Stimulated activated CD8-positive, alpha-beta memory T cell treated with anti-CD3 and anti-CD28 coated beads, Interleukin-12 subunit alpha, Interleukin-12 subunit beta, amount 100 ng/mL, for 24 hours (primary cell): ENCODE measurements at regions not wholly inside any gene's neighbourhood (a gene's known extent, or its start where the extent isn't known, plus 50 kb on each side); places are given as distances from the start of the nearest gene placed in this dataset.
"Not testable (repeated sequence)": the region's sequence is repeated elsewhere in the genome, so short reads cannot be mapped to it uniquely, and the experiment has no call there.

Source experiments
- DNase-seq: peaks from one replicate; pipeline ENCODE4 v3.0.0-alpha.2; 2020; ENCODE audit errors: extremely low read depth

DNA sequence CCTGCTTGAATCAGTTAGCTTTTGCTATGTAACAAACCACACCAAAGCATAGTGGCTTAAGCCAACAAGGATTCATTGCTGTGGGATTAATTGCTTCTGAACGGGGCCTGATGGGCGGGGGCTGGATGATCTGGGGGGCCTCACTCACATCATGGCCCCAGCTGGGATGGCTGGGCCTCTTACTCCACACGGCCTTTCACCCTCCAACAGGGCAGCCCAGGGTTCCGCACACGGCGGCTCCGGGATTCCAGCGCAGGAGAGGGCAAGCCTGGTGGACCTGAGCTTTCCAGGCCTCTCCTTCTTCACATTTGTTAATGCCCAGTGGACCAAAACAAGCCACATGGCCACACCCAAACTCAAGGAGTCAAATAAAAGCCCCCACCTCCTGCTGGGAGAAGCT lies 86.3 kb upstream of the PHLPP1 start:
- DNase-seq: no peak

DNA sequence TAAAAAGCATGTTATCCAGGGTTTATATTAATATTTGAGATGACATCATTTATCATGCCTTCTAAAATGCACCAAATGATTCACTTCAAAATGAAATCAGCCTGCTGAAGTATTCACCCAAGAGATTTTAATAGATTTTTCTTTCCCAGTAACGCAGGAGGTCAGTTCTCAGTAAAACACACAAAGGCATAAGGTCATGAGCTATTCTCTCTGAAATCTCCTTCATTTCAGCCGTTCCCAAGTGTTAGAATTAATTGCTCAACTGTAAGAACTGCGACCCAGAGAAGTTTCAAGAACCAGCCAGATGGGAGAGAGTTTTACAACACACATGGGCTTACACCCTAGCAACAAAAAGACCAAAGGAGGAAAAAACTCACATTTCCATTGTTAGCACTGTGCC lies 84.2 kb upstream of the PHLPP1 start:
- no peak for DNase-seq

DNA sequence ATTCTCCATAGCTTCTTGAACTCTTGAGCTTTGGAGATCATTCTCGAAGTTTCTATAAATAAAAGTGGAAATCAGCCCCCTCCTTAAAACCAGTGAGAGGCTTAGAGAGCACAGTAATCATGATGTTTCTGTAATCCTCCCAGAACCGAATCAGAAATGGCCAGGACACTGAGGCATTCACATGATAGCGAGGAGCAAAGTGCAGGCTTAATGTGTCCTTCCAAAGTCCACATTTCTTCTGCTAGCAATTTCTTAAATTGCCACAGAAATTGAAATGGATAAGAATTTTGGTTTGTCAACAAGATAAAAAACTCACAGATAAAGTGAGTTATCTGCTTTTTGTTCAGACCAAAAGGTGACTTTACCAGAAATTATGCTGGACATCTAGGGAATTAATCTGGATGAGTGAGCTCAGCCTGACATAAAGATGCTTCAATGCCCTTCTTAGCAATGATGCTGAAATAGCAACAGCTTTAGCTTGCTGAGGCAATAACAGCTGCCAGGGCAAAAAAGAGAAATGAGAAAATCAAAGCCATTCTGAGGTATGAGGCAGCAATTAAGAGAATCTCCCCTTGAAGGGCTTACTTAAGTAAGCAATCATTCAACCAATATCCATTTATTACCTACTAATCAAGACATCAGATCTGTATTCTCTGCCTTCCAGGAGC lies 82.4 kb upstream of the PHLPP1 start:
- no peak for DNase-seq

DNA sequence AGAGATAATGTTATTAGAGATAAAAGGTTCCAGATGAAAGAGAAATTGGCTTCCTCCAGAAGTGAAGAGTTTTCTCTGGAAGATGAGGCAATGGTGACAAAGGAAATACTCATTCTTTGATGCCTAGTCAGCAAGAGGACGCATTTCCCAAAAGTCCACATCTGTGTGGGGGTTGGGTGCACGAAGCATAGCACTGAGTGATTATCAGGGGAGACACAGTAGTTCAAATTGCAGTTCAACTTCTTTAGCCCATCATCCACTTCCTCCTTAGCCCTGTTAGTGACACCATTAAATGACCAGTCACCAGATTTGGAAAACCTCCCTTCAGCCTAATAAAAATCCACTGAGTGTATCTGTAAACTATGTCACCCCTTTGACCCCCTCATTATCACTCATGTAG lies 80.9 kb upstream of the PHLPP1 start:
- DNase-seq: no peak

DNA sequence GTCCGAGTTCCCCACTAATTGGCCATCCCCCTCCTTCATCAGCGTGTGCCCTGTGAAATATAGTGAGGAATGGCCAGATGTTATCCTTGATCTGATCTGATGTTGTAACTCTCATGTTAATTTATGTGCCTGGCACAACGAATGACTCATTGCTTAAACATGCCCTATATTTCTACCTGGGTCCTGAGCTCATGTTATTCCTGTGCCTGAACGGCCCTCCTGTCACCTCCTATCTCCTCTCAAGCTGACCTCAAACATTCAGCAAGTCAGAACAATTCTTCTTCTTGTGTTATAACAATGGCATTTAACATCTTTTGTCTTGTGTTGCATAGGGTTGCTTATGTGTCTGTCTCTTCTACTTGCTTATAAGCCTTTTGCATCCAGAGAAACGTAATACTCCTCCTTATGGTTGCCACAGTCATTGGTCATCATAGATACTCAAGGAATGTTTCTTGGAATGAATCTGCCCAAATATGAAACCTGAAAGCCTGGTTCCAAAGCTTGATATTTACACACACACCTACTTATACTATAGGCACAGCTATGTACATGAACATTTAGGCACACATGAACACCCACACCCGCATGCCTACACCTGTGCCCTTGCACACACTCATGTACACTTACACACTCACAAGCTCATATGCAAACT lies 80.2 kb upstream of the PHLPP1 start:
- DNase-seq: no peak

DNA sequence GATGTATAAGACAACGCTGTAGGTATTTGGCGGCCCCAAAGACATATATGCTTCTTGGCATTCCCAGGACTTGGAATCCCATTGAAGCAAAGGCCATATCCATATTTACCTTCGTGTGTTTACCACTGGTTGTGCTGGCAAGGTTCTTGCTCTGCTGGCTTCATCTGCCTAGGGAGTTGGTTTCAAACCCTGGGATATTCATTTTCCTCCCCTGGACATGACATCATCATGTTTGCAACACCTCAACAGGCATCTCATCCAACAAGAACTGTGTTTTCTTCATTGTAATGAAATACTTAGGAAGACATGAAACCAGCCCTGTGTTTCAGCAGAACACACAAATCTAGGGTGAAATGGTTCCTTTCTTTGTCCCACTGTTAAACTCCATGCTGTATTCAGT lies 77.9 kb upstream of the PHLPP1 start:
- no peak for DNase-seq

DNA sequence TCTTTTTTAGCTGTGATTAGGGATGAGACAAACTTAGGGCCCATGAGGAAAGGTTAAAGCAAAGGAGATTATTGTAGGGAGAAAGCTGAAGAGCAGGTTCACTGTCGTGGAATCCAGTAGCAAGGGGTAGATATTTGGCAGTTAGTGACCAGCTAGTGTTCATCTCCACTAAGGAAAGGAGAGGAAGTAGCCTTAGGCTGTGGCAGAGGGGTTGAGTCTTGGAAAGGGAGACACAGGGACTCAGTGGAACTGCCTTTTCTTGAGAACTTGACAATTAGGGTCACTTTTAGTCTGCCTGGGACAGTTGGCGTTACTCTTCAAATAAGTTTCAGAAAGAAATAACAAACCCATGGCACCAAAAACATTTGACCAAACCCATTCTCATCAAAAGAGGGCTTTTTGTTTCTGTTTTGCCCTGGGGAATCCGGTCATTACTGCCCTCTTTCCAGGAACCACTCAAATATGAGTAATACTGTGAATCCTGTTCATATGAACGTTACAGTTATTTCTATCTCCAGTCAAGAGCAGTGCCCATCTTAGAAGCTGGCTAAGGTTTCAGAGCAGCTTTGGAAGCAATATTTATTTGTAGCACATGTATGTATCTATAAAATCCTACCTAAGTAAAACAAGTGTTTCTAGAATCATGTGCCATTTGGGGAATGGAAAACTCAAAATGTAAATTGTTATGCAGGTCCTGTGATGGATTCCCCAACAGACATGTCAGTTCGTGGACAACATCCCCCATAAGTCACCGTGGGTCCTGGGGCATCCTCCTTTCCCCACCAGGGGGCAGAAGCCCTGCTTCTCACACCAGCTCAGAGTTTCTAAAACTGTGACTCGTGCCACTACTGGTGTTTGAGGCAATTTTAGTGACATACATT lies 77.3 kb upstream of the PHLPP1 start:
- DNase-seq: peak; percentile 8

DNA sequence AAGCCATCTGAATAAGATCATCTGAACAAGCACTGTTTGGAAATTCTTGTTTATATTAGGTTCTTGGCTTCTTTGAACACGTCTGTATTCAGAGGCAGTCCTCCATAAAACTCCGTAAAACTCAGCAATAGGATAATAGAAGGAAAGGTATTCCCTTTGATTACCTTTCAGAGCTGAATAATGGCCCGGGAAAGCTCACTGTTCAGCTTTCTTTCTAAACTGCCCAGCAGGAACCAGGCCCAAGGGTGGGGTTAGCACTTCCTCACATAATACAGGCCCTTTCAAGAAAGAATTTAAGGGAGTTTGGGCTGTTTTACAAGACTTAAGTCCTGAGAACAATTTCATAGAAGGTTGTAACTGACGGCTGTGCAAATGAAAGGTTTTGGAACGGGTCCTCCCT lies 72.2 kb upstream of the PHLPP1 start:
- DNase-seq: no peak

DNA sequence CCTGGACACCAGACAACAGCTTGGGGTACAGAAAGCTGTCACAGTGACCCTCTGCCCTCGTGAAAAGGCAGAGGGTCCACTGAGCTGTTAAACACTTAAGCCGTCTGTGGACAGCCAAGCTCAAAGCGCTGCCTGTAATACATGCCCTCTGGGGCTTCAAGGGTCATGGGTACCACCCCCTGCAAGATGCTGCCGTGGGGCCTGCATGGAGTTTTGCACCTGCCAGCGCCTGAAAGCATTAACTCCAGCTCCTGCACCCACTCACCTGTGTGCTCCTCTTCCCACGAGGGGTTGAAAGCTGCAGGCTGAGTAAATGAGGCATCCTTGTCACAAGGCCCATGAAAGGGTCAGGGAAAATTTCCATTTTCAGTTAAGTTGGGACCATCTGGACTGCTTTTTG lies 70.6 kb upstream of the PHLPP1 start:
- DNase-seq: no peak

DNA sequence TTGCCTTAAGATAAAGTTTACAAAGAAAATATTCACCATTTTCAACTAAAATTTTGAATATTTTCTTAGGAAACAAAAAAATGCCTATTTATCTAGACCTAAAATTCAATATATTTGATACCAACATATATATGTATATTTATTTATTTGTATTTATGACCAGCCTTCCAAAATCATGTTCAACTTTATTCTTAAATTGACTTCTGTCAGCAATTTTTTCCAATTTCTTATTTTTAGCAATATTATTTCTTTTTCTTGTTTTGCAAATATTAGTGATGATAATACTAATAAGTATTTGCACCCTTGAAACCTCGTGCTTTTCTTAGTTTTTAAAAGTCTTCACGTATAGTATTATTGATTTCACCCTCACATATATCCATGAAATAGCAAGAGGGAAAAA lies 68.2 kb upstream of the PHLPP1 start:
- no peak for DNase-seq

DNA sequence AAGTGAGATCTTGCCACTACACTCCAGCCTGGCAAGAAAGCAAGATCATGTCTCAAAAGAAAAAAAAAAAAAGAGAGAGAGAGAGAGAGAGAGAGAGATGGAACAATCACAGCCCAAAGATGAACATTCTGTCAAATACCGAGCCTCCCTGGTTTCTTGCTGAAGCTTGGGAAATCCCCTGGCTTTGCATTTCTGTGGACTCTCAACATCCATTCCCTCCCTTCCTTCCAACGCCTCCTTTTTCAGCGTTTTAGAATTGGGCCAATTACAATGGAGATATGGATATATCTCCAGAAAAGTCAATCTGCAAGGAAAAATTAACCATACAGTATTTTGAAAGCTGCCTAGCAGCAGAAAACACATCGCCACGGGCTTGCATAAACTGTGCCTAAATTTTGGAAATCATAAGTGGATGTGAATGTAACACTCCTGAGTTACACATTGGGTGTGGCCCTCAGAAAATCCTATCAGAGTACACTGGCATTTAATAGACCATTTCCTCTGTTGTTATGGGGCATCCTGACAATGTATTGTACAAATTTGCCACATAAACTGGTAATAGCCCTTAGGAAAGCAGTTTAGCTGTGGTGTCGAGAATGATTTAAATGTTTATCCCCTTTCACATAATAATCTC lies 67.2 kb upstream of the PHLPP1 start:
- no peak for DNase-seq

DNA sequence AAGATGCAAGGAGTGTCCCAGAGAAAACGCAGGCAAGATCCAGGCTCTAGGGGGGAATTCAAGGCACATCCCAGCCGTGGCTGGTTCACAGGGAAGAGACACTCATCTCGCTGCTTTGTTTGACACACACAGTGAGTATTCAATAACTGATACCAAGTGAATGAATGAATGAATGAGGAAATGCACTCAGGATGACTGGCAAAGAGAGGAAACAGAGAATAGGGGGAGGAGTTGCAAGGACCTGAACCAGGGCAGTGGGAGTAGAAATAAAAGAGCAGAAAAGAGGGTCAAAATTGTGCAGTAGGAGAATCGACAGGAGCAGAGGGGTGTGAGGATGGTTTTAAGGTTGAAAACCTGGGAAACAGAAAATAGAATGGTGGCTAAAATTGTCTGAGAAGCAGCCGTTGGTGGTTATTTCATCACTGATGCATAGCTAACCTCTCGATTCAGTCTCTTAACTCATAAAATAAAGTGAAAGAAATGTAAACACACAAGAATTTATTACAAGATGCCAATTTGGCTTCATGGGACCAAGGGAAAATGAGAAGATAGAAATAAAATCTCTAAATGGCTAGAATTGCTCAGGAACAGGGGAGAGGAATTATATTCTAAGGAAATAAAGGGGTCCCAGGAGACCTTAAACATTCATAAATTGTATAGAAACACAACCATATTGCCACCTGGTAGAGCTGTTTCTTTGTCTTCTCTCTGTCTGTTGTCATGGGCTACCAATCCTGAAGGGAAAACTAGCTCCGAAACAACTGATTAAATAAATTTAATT lies 63.9 kb upstream of the PHLPP1 start:
- DNase-seq: no peak

DNA sequence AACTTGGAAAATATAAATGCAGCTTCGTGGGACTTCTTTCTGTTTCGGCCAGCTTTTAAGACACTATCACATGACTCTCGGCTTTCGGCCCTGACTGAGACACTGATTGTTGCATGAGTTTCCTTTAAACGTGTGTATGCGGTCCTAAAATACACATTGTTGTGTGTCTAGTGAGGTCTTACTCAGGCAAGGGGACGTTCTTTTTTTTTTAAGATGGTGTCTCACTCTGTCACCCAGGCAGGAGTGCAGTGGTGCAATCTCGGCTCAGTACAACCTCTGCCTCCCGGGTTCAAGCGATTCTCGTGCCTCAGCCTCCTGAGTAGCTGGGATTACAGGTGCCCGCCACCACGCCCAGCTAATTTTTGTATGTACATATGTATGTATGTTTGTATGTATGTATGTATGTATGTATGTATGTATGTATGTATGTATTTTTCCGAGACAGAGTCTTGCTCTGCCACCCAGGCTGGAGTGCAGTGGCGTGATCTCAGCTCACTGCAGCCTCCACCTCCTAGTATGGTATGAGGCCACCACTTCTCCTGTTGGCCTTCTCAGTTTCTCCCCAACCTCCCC lies 63.2 kb upstream of the PHLPP1 start:
- DNase-seq: not testable (repeated sequence)

DNA sequence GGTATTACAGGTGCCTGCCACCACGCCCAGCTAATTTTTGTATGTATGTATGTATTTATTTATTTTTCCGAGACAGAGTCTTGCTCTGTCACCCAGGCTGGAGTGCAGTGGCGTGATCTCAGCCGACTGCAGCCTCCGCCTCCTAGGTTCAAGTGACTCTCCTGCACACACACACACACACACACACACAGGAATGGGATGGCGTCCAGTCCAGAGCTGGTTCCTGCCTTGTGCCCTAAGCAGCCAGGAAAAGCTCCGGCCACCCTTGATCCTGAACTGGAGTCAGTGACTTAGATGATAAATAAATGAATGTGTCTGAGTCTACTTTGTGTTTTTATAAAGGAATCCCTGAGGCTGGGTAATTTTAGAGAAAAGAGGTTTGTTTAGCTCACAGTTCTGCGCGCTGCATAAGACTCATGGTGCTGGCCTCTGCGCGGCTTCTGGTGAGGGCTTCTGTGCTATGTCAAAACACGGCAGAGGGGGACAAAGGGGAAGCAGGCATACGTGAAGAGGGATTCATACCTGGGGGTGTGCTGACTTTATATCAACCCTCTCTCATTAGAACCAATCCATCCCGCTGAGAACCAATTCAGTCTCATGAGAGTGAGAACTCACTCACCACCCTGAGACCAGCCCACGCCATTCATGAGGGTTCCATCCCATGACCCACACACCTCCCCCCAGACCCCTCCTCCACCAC lies 59.7 kb upstream of the PHLPP1 start:
- DNase-seq: no peak

DNA sequence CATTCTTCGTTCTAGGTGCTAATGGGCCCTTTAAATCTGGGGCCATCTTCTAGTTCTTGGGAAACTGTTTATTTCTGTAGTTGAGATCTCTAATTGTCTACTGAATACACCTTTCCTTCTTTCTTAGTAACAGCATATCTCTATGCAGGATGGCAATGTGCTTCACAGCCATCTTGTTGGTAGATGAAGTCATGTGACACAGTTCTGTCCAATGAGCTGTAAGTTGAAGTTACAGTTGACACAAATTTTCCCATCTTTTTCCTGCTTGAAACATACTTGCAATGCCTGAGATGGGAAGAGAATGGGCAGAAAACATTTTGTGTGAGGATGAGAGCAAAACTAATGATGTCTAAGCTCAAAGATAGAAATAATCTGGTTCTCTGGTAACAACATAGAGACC lies 57.3 kb upstream of the PHLPP1 start:
- no peak for DNase-seq

DNA sequence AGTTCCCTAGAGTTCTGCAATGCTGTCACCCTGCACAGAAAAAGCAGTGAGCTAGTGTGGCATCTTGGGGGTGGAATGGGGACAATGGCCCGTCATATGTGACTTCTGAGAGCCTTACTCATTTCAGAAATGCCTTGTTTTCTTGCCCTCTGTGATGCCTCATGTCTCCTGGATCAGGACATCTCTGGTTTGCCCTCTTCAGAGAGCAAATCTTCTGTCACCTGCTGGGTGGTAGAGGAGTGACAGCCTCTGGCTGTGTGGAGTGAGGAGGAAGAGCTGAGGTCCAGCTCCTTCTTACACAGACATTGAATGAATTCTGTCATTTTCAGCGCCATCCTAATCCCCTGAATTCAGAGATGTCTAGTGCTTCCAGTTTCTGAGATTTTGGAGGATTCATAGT lies 55.6 kb upstream of the PHLPP1 start:
- DNase-seq: no peak

DNA sequence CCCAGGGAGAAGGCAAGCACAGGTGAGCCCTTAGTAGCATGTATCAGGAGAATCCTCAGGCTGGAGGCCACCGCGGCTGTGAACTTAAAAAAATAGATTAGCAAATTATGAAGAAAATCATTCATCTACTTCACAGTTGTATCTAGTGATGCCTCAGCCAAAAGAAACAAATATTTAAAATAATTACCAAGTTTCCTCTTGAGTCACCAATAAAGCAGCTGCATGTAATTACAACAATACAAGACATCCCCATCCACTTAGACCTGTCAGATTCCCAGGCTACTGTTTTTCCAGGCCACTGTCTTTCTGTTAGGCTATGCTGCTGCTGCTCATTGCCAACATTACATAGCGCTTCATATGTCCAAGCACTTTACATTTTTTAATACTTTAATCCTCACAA lies 54.6 kb upstream of the PHLPP1 start:
- DNase-seq: no peak

DNA sequence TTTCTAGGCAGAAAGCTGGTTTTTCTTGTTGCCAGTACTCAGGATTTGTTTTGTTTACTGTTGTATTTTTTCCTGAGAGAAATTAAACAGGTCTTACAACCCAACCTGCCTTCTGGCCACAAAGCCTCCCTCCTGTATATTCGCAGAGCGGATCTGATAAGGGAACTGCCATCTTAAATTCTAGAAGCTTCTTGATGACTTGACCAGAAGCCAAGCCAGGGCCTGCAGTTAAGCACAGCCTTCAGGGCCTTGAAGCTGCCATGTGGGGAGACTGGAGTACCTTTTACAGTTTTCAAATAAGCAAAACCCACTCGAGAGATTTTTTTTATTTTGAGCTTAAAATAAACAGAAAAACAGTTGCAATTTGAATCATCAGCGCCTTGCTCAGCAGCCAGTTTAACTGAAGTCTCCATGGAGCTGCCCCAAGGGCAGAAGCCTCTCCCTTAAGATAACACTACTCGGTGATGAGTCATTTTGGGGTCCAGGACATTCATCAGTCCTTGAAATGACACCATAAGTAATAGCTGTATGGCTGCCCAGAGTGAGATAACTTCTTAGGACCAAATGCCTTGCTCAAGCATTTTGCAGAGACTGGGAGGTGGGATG lies 51.5 kb upstream of the PHLPP1 start:
- no peak for DNase-seq

DNA sequence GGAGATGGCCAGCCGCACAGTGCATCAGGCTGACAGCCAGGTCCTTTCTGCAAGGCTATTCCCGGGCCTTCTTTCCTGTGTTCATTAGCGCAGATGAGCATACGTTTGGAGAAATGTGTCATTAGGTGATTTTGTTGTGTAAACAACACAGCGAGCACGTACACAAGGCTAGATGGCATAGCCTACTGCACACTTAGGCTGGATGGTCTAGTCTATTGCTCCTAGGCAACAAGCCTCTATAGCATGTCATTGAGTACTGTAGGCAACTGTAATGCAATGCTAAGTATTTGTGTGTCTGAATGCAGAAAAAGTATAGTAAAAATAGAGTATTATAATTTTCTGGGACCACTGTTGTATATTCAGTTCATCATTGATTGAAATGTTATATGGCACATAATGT lies 50.9 kb upstream of the PHLPP1 start:
- DNase-seq: no peak

DNA sequence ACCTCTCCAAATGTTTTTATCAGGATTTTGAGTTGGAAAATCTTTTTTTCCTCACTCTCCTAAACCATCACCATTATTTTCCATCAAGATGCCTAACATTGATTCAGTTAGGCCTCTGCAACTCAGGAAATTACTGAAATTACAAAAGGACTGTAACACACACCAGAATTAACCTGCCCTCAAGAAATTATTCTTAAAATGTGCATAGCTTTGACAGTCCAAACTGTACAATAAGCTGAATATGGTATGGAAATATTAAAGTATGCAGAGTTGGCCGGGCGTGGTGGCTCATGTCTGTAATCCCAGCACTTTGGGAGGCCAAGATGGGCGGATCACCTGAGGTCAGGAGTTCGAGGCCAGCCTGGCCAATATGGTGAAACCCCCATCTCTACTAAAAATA lies 50.2 kb upstream of the PHLPP1 start:
- DNase-seq: no peak
